NCI-H2081 (cell line): ENCODE measurements at regions not wholly inside any gene's neighbourhood (a gene's known extent, or its start where the extent isn't known, plus 50 kb on each side); places are given as distances from the start of the nearest gene placed in this dataset.
"Not testable (repeated sequence)": the region's sequence is repeated elsewhere in the genome, so short reads cannot be mapped to it uniquely, and the experiment has no call there.

Experiments used
- DNase-seq, 2 experiments: peaks; one replicate each; lab custom pipeline; 2025; lab: John Stamatoyannopoulos, UW

- no peak for DNase-seq
Measured at GRCh38 chr10:33655921-33656320, 321.5 kb upstream of the NRP1 start.

DNA sequence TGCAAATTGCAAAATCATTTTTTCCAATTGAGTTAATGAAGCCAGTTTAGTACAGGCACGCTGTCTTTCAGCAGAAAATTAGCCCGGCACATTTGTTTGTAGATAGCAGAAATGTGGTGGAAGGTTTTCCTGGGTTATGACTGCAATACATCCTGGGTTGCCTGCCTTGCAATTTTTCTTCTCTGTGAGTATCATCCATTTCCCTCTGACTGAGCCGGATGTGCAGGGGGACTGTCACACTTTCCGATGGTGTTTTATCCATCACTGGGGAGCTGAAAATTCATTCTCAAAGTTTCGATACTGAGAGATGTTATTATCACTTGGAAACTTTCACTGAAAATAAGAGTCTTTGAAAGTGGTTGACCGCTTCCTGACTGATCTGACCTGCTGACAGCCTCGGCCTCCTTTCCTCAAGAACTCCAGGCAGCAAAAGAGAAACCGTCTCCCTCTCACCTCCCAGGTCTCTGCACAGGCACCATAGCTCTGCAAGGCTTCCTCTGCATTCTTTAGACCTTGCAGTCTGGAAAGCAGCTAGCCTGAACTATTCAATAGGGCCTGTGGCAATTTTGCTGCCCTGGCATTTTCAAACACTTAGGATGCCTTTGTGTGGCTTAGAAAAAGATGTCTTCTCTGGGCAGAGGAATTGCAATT, 320.8 kb upstream of the NRP1 start:
- no peak for DNase-seq

- DNase-seq: no peak
Measured at GRCh38 chr10:33653584-33654367, 319.3 kb upstream of the NRP1 start.

- no peak for DNase-seq
Measured at GRCh38 chr10:33652870-33653269, 318.4 kb upstream of the NRP1 start.

DNA sequence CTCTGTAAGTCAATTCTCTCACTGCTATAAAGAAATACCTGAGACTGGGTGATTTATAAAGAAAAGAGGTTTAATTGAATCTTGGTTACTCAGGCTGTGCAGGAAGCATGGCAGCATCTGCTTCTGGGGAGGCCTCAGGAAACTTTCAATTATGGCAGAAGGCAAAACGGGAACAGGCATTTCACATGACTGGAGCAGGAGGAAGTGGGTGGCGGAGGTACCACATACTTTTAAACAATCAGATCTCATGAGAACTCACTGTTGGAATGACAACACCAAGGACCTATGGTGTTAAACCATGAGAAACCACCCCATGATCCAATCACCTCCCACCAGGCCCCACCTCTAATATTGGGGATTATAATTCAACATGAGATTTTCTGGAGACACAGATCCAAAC, 315.7 kb upstream of the NRP1 start:
- not testable (repeated sequence) for DNase-seq

DNA sequence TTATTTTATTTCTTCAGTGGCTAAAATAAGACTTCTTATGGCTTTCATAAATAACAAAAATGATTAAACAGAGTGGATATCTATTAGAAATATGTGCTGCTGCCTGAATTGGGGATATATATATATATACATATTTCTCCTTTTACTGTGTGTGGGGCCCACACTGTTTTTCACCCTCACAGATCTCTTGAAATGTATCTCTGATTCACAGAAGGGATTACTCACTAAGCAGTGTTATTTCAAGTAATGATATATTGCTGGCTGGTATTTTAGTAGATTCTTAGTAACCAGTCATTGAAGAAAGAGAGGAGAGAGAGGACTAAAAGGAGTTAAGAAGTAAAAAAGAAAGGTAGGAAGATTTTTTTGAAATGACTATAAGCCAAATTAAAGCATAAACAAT, 308.6 kb upstream of the NRP1 start:
- DNase-seq: no peak

DNA sequence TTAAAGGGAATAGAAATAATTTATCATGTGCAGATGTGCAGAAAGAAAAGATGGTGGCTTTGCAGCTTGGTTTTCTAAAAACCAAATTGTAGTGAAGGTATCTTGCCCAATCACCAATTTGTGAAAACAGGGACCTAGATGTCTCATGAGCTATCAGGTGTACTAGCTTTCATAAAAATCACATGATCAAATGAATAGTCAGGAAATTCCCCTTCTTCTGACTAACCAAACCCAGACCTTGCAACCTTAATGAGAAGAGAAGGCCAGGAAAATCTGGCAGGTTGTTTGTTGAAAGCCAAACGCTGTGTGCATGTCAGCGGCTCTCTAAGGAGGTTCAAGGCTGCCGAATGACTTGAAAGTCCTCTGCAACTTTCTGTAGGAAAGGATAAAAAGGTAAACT, 304.4 kb upstream of the NRP1 start:
- no peak for DNase-seq

DNA sequence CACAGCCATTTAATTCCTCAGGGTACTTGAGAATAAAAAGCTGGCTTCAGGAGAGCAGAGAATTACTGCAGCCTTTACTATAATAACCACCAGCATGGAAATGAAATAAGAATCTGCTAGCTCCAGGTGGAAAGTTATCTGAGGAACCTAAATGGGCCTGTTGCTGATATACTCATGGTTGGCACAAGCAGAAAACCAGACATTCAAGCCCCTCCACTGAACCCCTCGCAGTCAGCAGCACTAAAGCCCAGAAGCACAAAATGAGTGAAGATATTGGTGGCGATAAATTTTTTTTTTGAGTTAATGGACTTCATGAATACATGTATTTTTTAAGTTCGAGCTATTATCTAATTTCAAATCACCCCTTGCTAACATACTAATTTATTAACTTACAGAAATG, 303.9 kb upstream of the NRP1 start:
- DNase-seq: no peak

DNA sequence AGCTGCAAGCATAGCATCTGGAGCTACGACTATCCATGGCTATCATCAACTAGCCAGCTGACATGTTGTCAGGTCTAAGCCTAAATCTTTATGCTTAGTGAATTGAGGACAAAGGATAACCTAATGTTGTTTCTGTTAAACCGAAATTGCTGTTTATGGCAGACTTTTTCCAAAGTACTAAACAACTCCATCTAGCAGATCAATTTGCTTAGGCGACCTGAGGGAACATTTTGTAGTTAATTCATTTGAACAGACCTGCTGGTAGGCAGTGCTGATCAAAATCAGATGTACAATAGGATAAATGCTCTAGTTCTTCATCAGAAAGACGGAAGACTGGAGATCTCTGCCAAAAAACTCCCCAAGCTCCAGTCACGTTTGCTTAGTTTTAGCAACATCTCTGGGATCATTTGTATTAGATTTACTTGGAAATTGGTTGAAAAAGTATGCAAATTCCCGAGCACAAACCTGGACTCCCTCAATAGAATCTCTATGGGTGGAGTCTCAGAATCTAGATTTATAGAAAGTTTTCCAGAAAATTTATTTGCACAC, 301.6 kb upstream of the NRP1 start:
- DNase-seq: no peak

DNA sequence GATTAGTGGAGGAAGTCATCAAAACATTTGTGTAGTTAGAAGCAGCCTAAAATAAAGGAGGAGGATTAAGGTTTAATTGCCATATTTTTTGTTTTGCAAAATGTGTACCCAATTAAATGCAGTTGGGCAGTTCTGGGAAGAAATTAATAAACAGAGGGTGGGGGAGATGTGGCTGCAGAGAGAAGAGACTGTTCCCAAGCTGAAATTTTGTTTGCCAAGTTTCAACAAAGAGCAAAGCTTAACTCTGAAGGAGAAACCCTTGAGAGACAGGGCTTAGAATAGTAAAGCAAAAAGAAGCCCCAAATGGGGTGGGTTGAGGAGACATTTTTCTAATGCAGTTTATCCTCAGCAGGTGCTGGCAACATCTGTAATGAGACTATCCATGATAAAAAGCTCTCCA, 298.0 kb upstream of the NRP1 start:
- no peak for DNase-seq

DNA sequence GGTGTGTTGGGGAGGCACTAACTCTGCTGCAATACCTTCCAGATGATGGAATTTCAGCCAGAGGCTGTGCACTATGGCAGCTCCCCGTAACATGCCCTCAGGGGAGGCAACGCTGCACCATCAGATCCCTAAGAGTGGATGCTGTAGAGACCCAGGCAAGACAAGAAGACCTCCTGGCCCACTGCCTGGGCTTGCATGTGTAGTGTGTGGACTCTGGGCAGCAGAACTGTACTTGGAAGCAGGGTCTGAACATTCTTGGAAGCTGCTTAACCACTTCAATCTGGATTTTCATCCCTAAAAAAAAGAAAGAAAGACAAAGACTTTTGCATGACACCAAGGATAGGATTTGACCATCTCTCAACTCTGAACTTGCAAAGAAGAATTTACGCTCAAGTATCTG, 297.5 kb upstream of the NRP1 start:
- DNase-seq: no peak

- DNase-seq: no peak
Measured at GRCh38 chr10:33630761-33631160, 296.3 kb upstream of the NRP1 start.

DNA sequence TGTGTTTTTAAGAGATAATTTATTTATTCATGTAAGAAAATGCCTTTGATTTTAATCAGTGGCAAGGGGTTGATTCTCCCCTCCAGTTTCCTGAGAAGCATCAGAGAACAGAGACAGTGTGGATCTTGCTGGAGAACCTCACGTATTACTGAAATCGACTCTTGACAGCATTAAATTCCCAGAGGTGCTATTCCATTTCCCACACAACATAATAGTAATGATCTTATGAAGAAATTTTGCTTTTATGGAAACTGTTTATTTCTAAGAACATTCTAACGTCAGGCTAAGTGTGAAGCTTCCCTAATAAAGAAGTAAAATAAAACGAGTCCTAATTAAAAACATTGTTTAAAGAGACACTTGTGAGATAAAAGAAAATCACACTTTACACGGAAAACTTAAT, 293.1 kb upstream of the NRP1 start:
- no peak for DNase-seq

GRCh38 chr10:33626798-33627466, 292.5 kb upstream of the NRP1 start:
- no peak for DNase-seq

GRCh38 chr10:33623669-33624068, 289.2 kb upstream of the NRP1 start:
- no peak for DNase-seq

DNA sequence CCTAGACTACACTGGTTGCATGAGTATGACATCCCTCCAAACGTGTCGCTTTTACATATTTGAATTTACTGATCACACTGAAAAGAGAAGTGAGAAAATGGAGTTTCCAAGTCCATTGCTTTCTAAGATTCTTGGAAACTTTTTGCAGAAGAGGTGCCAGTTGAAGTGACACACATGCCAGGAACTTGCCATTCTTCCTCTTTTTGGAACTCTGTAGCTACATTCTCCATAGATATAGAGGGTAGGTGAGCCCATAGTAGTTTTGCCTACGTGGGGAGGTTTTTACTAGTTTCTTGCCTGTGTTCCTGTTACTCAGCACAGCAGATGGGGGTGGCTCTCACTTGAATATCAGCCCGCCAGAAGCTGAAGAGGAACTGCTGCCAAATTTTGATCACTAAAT, 286.6 kb upstream of the NRP1 start:
- no peak for DNase-seq

DNA sequence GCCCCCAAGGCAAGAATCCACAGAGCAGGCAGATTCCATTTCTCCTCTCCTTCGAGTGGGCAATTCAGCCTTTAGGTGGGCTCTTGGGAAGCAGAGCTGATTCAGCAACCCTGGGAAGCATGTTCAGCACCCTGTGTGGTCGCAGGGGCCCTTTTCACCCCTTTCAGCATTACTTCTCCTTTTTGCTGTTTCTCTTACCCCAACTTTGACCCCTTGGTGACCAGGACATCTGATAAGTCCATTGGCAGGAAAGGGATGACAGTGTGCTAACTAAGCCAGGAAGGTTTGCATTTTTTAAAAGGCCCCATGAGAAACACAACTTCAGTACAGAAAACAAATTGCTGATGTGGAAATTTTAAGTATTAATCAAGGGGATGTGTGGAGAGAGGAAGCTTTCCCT, 283.7 kb upstream of the NRP1 start:
- no peak for DNase-seq

DNA sequence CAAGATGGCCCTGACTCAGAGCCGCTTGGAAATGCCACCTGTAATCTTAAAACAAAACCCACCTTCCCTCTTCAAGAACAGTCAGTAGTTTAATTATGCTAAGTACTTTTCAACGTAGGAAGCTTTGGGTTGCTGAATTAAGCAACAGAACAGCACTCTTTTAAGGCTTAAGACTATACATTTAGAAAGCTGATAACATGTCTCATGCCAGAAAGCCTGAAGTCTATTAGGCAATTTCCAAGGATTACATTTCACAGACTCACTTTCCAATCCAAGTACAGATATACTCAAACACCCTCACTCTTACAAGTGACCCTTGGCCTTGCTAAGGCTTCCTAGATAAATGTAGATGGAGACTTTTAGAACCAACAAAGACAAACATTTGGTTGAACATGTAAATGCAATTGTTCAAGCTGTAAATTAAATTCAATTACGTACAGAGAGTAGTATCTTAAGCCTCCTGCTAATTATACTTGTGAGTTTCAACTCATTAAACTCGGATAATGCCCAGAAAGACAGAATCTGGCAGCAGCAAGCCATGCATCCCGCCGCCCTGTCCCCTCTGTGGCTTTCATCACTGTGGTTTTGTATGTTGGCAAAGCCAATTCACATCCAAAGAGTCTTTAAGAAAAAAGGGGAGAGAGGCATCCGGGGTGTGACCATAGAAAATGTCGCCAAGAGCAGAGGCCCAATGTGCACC, 283.1 kb upstream of the NRP1 start:
- no peak for DNase-seq

- DNase-seq: no peak
Measured at GRCh38 chr10:33616956-33617355, 282.5 kb upstream of the NRP1 start.

GRCh38 chr10:33612551-33612950, 278.1 kb upstream of the NRP1 start:
- DNase-seq: no peak

- DNase-seq: no peak
Measured at GRCh38 chr10:33612116-33612515, 277.6 kb upstream of the NRP1 start.

GRCh38 chr10:33611423-33611822, 277.0 kb upstream of the NRP1 start:
- no peak for DNase-seq
